ENCODE measurements at regions not wholly inside any gene's neighbourhood (a gene's known extent, or its start where the extent isn't known, plus 50 kb on each side); places are given as distances from the start of the nearest gene placed in this dataset.

DNA sequence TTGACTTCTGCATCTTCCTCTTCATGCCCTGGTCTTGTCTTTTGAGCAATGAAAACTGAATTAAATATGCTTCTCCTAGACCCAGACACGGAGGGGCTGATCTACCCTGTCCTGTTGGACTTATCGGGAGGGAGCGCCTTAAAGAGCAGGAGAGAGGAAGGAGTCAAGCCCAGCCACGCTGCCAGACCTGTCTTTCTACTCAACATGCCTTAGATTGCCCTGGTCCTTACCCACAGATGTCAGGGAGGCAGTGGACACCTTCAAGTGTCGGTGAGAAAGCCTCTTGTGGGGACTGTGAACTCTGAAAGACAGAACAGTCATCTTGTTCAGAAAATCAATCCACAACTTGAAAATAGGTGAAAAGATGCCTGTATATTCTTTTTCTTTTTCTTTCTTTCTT lies 61.8 kb downstream of the IRAG1 start:
- no peaks in the 10 kb centered on the region for H3K4me1 ChIP-seq
- TF ChIP-seq, protein P1, sequence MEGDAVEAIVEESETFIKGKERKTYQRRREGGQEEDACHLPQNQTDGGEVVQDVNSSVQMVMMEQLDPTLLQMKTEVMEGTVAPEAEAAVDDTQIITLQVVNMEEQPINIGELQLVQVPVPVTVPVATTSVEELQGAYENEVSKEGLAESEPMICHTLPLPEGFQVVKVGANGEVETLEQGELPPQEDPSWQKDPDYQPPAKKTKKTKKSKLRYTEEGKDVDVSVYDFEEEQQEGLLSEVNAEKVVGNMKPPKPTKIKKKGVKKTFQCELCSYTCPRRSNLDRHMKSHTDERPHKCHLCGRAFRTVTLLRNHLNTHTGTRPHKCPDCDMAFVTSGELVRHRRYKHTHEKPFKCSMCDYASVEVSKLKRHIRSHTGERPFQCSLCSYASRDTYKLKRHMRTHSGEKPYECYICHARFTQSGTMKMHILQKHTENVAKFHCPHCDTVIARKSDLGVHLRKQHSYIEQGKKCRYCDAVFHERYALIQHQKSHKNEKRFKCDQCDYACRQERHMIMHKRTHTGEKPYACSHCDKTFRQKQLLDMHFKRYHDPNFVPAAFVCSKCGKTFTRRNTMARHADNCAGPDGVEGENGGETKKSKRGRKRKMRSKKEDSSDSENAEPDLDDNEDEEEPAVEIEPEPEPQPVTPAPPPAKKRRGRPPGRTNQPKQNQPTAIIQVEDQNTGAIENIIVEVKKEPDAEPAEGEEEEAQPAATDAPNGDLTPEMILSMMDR (IDR thresholded peaks at IDR 0.05): no peak
- no peak overlapping the region for H3K27ac ChIP-seq
- no peaks in the 10 kb centered on the region for H3K36me3 ChIP-seq
- H3K4me3 ChIP-seq: no peak overlapping the region
- no peaks in the 10 kb centered on the region for H3K9me3 ChIP-seq
- intact Hi-C loops (cut with DNase I): no loop called here
- no peaks in the 10 kb centered on the region for H3K27me3 ChIP-seq
- FAIRE-seq (no peak), ATAC-seq (no peak), DNase-seq (no peak)
- WGBS, 2 donors: 89 to 93% methylated on average over 5 of the region's 5 CpGs

GRCh38 chr11:10629411-10630002 lies 61.0 kb upstream of the LYVE1 start:
- H3K27me3 ChIP-seq: no peaks in the 10 kb centered on the region
- no peak overlapping the region for H3K27ac ChIP-seq
- H3K36me3 ChIP-seq: no peaks in the 10 kb centered on the region
- H3K4me1 ChIP-seq: no peaks in the 10 kb centered on the region
- ATAC-seq: no peak
- no peak for FAIRE-seq
- TF ChIP-seq, protein P1 (IDR thresholded peaks at IDR 0.05): no peak
- no peak for DNase-seq
- H3K4me3 ChIP-seq: no peak overlapping the region
- intact Hi-C loops (cut with DNase I): no loop called here
- no peaks in the 10 kb centered on the region for H3K9me3 ChIP-seq
- 76 to 83% methylated on average over 13 of the region's 13 CpGs for WGBS, 2 donors

DNA sequence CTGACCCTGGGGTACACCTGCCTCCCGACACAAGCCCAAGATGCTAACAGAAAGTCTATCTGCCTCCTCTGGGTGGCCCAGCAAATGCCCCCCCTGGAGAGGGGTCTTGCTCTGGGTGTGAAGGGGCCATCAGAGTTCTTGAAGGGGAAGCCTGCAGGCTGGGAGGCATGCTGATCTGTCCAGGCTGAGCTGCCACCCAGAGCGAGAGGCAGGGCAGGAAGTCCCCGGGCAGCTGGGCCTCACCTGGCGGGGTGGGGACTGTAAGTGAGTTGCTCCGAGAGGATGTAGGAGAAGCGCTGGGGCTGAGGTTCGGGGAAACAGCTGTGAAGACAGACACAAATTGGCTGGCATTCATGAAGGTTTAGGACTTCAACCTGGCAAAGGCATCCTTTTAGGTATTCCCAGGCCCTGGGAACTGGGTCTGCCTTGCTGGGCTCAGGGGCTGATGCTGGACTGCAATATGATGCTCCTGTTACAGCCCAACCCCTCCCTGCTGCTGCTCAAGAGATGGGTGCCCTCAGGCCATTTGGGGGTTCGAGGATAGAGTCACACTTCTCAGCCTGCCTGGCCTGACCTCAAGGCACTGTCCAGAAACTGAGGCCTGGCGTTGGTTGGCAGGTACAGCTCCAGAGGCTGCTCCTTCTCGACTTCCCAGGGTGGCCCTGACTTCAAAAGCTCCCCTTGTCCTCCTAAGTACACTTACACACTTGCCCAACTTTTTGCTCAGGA lies 60.2 kb upstream of the LYVE1 start:
- 76 to 88% methylated on average over 10 of the region's 10 CpGs for WGBS, 2 donors
- Histone ChIP-seq H3K9me3 (no peaks in the 10 kb centered on the region), H3K27ac (no peak overlapping the region), H3K4me1 (no peaks in the 10 kb centered on the region), H3K36me3 (no peaks in the 10 kb centered on the region), H3K27me3 (no peaks in the 10 kb centered on the region), H3K4me3 (no peak overlapping the region)
- TF ChIP-seq, protein P1 (IDR thresholded peaks at IDR 0.05): no peak
- intact Hi-C loops (cut with DNase I): no loop called here
- ATAC-seq (no peak), DNase-seq (no peak), FAIRE-seq (no peak)

GRCh38 chr11:10627816-10628215 lies 59.4 kb upstream of the LYVE1 start:
- intact Hi-C loops (cut with DNase I): no loop called here
- DNase-seq (no peak), FAIRE-seq (no peak), ATAC-seq (no peak)
- Histone ChIP-seq H3K9me3 (no peaks in the 10 kb centered on the region), H3K4me3 (no peak overlapping the region), H3K27me3 (no peaks in the 10 kb centered on the region), H3K27ac (no peak overlapping the region), H3K4me1 (no peaks in the 10 kb centered on the region), H3K36me3 (no peaks in the 10 kb centered on the region)
- WGBS, 2 donors: 82 to 83% methylated on average over 5 of the region's 5 CpGs
- TF ChIP-seq, protein P1 (IDR thresholded peaks at IDR 0.05): no peak

GRCh38 chr11:10627291-10627690 lies 58.8 kb upstream of the LYVE1 start:
- Histone ChIP-seq H3K36me3 (no peaks in the 10 kb centered on the region), H3K27me3 (no peaks in the 10 kb centered on the region), H3K4me3 (no peak overlapping the region), H3K27ac (no peak overlapping the region), H3K4me1 (no peaks in the 10 kb centered on the region), H3K9me3 (no peaks in the 10 kb centered on the region)
- TF ChIP-seq, protein P1 (IDR thresholded peaks at IDR 0.05): no peak
- DNase-seq (no peak), ATAC-seq (no peak), FAIRE-seq (no peak)
- intact Hi-C loops (cut with DNase I): no loop called here
- 77 to 80% methylated on average over 7 of the region's 7 CpGs for WGBS, 2 donors
